ENCODE measurements at regions not wholly inside any gene's neighbourhood (a gene's known extent, or its start where the extent isn't known, plus 50 kb on each side); places are given as distances from the start of the nearest gene placed in this dataset.

- TF ChIP-seq CTCF (IDR thresholded peaks at IDR 0.05 in 2 of 3, conservative IDR thresholded peaks at IDR 0.05 in 1 of 3; ENCODE audit: control insufficient read depth in 2 of 3, extremely low read depth in 1 of 3, insufficient read depth in 1 of 3, low read depth in 3 of 3, low read length in 3 of 3) (no peak), EP300 (IDR thresholded peaks at IDR 0.05; ENCODE audit: borderline replicate concordance in 1 of 2, control insufficient read depth in 1 of 2, low read depth in 2 of 2, low read length in 2 of 2) (no peak), MXI1 (IDR thresholded peaks at IDR 0.05; ENCODE audit: low read depth, low read length) (no peak), EZH2 (IDR thresholded peaks at IDR 0.05; ENCODE audit: borderline replicate concordance, control insufficient read depth, low read depth, low read length) (no peak), RUNX3 (IDR thresholded peaks at IDR 0.05; ENCODE audit: low read length) (no peak), TAF1 (IDR thresholded peaks at IDR 0.05; ENCODE audit: borderline replicate concordance, low read depth, low read length) (no peak), MLLT1 (IDR thresholded peaks at IDR 0.05) (no peak), SREBF2 (IDR thresholded peaks at IDR 0.05; ENCODE audit: low read length) (no peak), TBL1XR1 (IDR thresholded peaks at IDR 0.05; ENCODE audit: low read depth, low read length) (no peak), POLR2AphosphoS5 (IDR thresholded peaks at IDR 0.05; ENCODE audit: low read length) (no peak), FOXM1 (IDR thresholded peaks at IDR 0.05; ENCODE audit: low read depth, low read length) (no peak)
Measured at GRCh38 chr15:92807971-92808571, 92.1 kb upstream of the CHD2 start.
